ENCODE measurements at regions not wholly inside any gene's neighbourhood (a gene's known extent, or its start where the extent isn't known, plus 50 kb on each side); places are given as distances from the start of the nearest gene placed in this dataset.

- no peaks in the 10 kb centered on the region for H3K9me3 ChIP-seq (ENCODE audit: control insufficient read depth, insufficient read depth, low read length)
- peaks cover 11% of the 10 kb centered on the region; the same call in 1 of the 2 replicates for H3K4me1 ChIP-seq (ENCODE audit: control insufficient read depth, insufficient read depth, low read length)
- H3K27me3 ChIP-seq (ENCODE audit: control insufficient read depth, insufficient read depth, low read length): no peaks in the 10 kb centered on the region
- H3K36me3 ChIP-seq (ENCODE audit: control insufficient read depth, insufficient read depth, low read length): no peaks in the 10 kb centered on the region
- H3K9ac ChIP-seq (ENCODE audit: low read depth, low read length): no peak overlapping the region
- H3K27ac ChIP-seq (ENCODE audit: low read depth, low read length): no peak overlapping the region
- no peak overlapping the region for H3K4me3 ChIP-seq (ENCODE audit: low read depth, low read length)
These were observed 341.6 kb upstream of the MEOX2 start for GRCh38 chr7:16028103-16028502.

GRCh38 chr7:16027396-16027795, 340.9 kb upstream of the MEOX2 start:
- peaks cover 11% of the 10 kb centered on the region; the same call in 1 of the 2 replicates for H3K4me1 ChIP-seq (ENCODE audit: control insufficient read depth, insufficient read depth, low read length)
- H3K9me3 ChIP-seq (ENCODE audit: control insufficient read depth, insufficient read depth, low read length): no peaks in the 10 kb centered on the region
- no peak overlapping the region for H3K27ac ChIP-seq (ENCODE audit: low read depth, low read length)
- H3K36me3 ChIP-seq (ENCODE audit: control insufficient read depth, insufficient read depth, low read length): no peaks in the 10 kb centered on the region
- no peak overlapping the region for H3K4me3 ChIP-seq (ENCODE audit: low read depth, low read length)
- H3K27me3 ChIP-seq (ENCODE audit: control insufficient read depth, insufficient read depth, low read length): no peaks in the 10 kb centered on the region
- H3K9ac ChIP-seq (ENCODE audit: low read depth, low read length): no peak overlapping the region

GRCh38 chr7:16026253-16027020, 340.0 kb upstream of the MEOX2 start:
- H3K9ac ChIP-seq (ENCODE audit: low read depth, low read length): no peak overlapping the region
- H3K4me3 ChIP-seq (ENCODE audit: low read depth, low read length): no peak overlapping the region
- H3K27ac ChIP-seq (ENCODE audit: low read depth, low read length): no peak overlapping the region
- H3K36me3 ChIP-seq (ENCODE audit: control insufficient read depth, insufficient read depth, low read length): no peaks in the 10 kb centered on the region
- no peaks in the 10 kb centered on the region for H3K9me3 ChIP-seq (ENCODE audit: control insufficient read depth, insufficient read depth, low read length)
- H3K4me1 ChIP-seq (ENCODE audit: control insufficient read depth, insufficient read depth, low read length): peaks cover 11% of the 10 kb centered on the region; the same call in 1 of the 2 replicates
- no peaks in the 10 kb centered on the region for H3K27me3 ChIP-seq (ENCODE audit: control insufficient read depth, insufficient read depth, low read length)

- Histone ChIP-seq H3K4me1 (ENCODE audit: control insufficient read depth, insufficient read depth, low read length) (peaks cover 11% of the 10 kb centered on the region; the same call in 1 of the 2 replicates), H3K9me3 (ENCODE audit: control insufficient read depth, insufficient read depth, low read length) (no peaks in the 10 kb centered on the region), H3K36me3 (ENCODE audit: control insufficient read depth, insufficient read depth, low read length) (no peaks in the 10 kb centered on the region), H3K4me3 (ENCODE audit: low read depth, low read length) (no peak overlapping the region), H3K9ac (ENCODE audit: low read depth, low read length) (no peak overlapping the region), H3K27me3 (ENCODE audit: control insufficient read depth, insufficient read depth, low read length) (no peaks in the 10 kb centered on the region), H3K27ac (ENCODE audit: low read depth, low read length) (no peak overlapping the region)
These were observed 339.2 kb upstream of the MEOX2 start for GRCh38 chr7:16025696-16026095.

GRCh38 chr7:16023503-16023902, 337.0 kb upstream of the MEOX2 start:
- H3K27ac ChIP-seq (ENCODE audit: low read depth, low read length): no peak overlapping the region
- no peaks in the 10 kb centered on the region for H3K36me3 ChIP-seq (ENCODE audit: control insufficient read depth, insufficient read depth, low read length)
- no peak overlapping the region for H3K9ac ChIP-seq (ENCODE audit: low read depth, low read length)
- H3K4me3 ChIP-seq (ENCODE audit: low read depth, low read length): no peak overlapping the region
- no peaks in the 10 kb centered on the region for H3K9me3 ChIP-seq (ENCODE audit: control insufficient read depth, insufficient read depth, low read length)
- no peaks in the 10 kb centered on the region for H3K27me3 ChIP-seq (ENCODE audit: control insufficient read depth, insufficient read depth, low read length)
- H3K4me1 ChIP-seq (ENCODE audit: control insufficient read depth, insufficient read depth, low read length): peaks cover 11% of the 10 kb centered on the region; the same call in 1 of the 2 replicates

- Histone ChIP-seq H3K36me3 (ENCODE audit: control insufficient read depth, insufficient read depth, low read length) (no peaks in the 10 kb centered on the region), H3K4me1 (ENCODE audit: control insufficient read depth, insufficient read depth, low read length) (peaks cover 9% of the 10 kb centered on the region; the same call in 1 of the 2 replicates), H3K4me3 (ENCODE audit: low read depth, low read length) (no peak overlapping the region), H3K9me3 (ENCODE audit: control insufficient read depth, insufficient read depth, low read length) (no peaks in the 10 kb centered on the region), H3K27me3 (ENCODE audit: control insufficient read depth, insufficient read depth, low read length) (no peaks in the 10 kb centered on the region), H3K27ac (ENCODE audit: low read depth, low read length) (no peak overlapping the region), H3K9ac (ENCODE audit: low read depth, low read length) (no peak overlapping the region)
These were observed 336.6 kb upstream of the MEOX2 start for GRCh38 chr7:16023046-16023445.

GRCh38 chr7:16021851-16022250, 335.4 kb upstream of the MEOX2 start:
- H3K27me3 ChIP-seq (ENCODE audit: control insufficient read depth, insufficient read depth, low read length): no peaks in the 10 kb centered on the region
- no peak overlapping the region for H3K4me3 ChIP-seq (ENCODE audit: low read depth, low read length)
- H3K36me3 ChIP-seq (ENCODE audit: control insufficient read depth, insufficient read depth, low read length): no peaks in the 10 kb centered on the region
- H3K4me1 ChIP-seq (ENCODE audit: control insufficient read depth, insufficient read depth, low read length): peaks cover 6% of the 10 kb centered on the region; the same call in 1 of the 2 replicates
- no peak overlapping the region for H3K9ac ChIP-seq (ENCODE audit: low read depth, low read length)
- no peak overlapping the region for H3K27ac ChIP-seq (ENCODE audit: low read depth, low read length)
- H3K9me3 ChIP-seq (ENCODE audit: control insufficient read depth, insufficient read depth, low read length): no peaks in the 10 kb centered on the region

- no peaks in the 10 kb centered on the region for H3K9me3 ChIP-seq (ENCODE audit: control insufficient read depth, insufficient read depth, low read length)
- H3K4me1 ChIP-seq (ENCODE audit: control insufficient read depth, insufficient read depth, low read length): no peaks in the 10 kb centered on the region
- H3K4me3 ChIP-seq (ENCODE audit: low read depth, low read length): no peak overlapping the region
- no peaks in the 10 kb centered on the region for H3K27me3 ChIP-seq (ENCODE audit: control insufficient read depth, insufficient read depth, low read length)
- no peak overlapping the region for H3K9ac ChIP-seq (ENCODE audit: low read depth, low read length)
- H3K36me3 ChIP-seq (ENCODE audit: control insufficient read depth, insufficient read depth, low read length): no peaks in the 10 kb centered on the region
- H3K27ac ChIP-seq (ENCODE audit: low read depth, low read length): no peak overlapping the region
These were observed 329.5 kb upstream of the MEOX2 start for GRCh38 chr7:16015981-16016380.

- Histone ChIP-seq H3K9ac (ENCODE audit: low read depth, low read length) (no peak overlapping the region), H3K36me3 (ENCODE audit: control insufficient read depth, insufficient read depth, low read length) (no peaks in the 10 kb centered on the region), H3K27ac (ENCODE audit: low read depth, low read length) (no peak overlapping the region)
These were observed 327.5 kb upstream of the MEOX2 start for GRCh38 chr7:16014031-16014430.

GRCh38 chr7:16007911-16008310, 321.4 kb upstream of the MEOX2 start:
- no peak overlapping the region for H3K4me3 ChIP-seq (ENCODE audit: low read depth, low read length)
- H3K36me3 ChIP-seq (ENCODE audit: control insufficient read depth, insufficient read depth, low read length): no peaks in the 10 kb centered on the region
- no peaks in the 10 kb centered on the region for H3K9me3 ChIP-seq (ENCODE audit: control insufficient read depth, insufficient read depth, low read length)
- no peak overlapping the region for H3K27ac ChIP-seq (ENCODE audit: low read depth, low read length)
- H3K4me1 ChIP-seq (ENCODE audit: control insufficient read depth, insufficient read depth, low read length): no peaks in the 10 kb centered on the region
- no peak overlapping the region for H3K9ac ChIP-seq (ENCODE audit: low read depth, low read length)
- H3K27me3 ChIP-seq (ENCODE audit: control insufficient read depth, insufficient read depth, low read length): no peaks in the 10 kb centered on the region

More at GRCh38 chr7:16014031-16014430, 327.5 kb upstream of the MEOX2 start:
- no peak overlapping the region for H3K4me3 ChIP-seq (ENCODE audit: low read depth, low read length)
- no peaks in the 10 kb centered on the region for H3K27me3 ChIP-seq (ENCODE audit: control insufficient read depth, insufficient read depth, low read length)
- H3K4me1 ChIP-seq (ENCODE audit: control insufficient read depth, insufficient read depth, low read length): no peaks in the 10 kb centered on the region
- no peaks in the 10 kb centered on the region for H3K9me3 ChIP-seq (ENCODE audit: control insufficient read depth, insufficient read depth, low read length)

- H3K9ac ChIP-seq (ENCODE audit: low read depth, low read length): no peak overlapping the region
- no peak overlapping the region for H3K4me3 ChIP-seq (ENCODE audit: low read depth, low read length)
- no peaks in the 10 kb centered on the region for H3K27me3 ChIP-seq (ENCODE audit: control insufficient read depth, insufficient read depth, low read length)
- H3K4me1 ChIP-seq (ENCODE audit: control insufficient read depth, insufficient read depth, low read length): no peaks in the 10 kb centered on the region
- H3K36me3 ChIP-seq (ENCODE audit: control insufficient read depth, insufficient read depth, low read length): no peaks in the 10 kb centered on the region
- no peak overlapping the region for H3K27ac ChIP-seq (ENCODE audit: low read depth, low read length)
- no peaks in the 10 kb centered on the region for H3K9me3 ChIP-seq (ENCODE audit: control insufficient read depth, insufficient read depth, low read length)
These were observed 318.2 kb upstream of the MEOX2 start for GRCh38 chr7:16004702-16005101.
